ENCODE measurements at regions not wholly inside any gene's neighbourhood (a gene's known extent, or its start where the extent isn't known, plus 50 kb on each side); places are given as distances from the start of the nearest gene placed in this dataset.

- Mint-ChIP-seq H3K9me3 (no peaks in the 10 kb centered on the region), H3K36me3 (ENCODE audit: low read depth) (no peaks in the 10 kb centered on the region), H3K4me3 (peak overlapping the region; percentile 55), H3K27me3 (no peaks in the 10 kb centered on the region), H3K27ac (peak overlapping the region; percentile 25), H3K4me1 (ENCODE audit: low read depth) (peaks cover 86% of the 10 kb centered on the region)
- peaks cover 0 to 4% of the 10 kb centered on the region in 2 experiments for H3K27me3 ChIP-seq (ENCODE audit: control insufficient read depth in 1 of 2, insufficient read depth in 2 of 2, low read length in 2 of 2)
- ChIA-PET POLR2A (no interaction called here), CTCF (no interaction called here)
- DNase-seq = peak in 3 of 14 experiments; percentile 19 to 38 (median 29)
- H3K4me1 ChIP-seq (ENCODE audit: insufficient read depth, low read length) = peaks cover 44% of the 10 kb centered on the region
- H3K9me3 ChIP-seq (ENCODE audit: control insufficient read depth in 1 of 2, insufficient read depth in 1 of 2, low read length in 2 of 2) = peaks cover 0 to 7% of the 10 kb centered on the region in 2 experiments
- no peaks in the 10 kb centered on the region for H3K36me3 ChIP-seq (ENCODE audit: insufficient read depth, low read length)
- no peak for ATAC-seq (ENCODE audit: poor library complexity)
- no peak for TF ChIP-seq CTCF (IDR thresholded peaks at IDR 0.05)
- peak overlapping the region; percentile 12 for H3K4me3 ChIP-seq (ENCODE audit: low read length)
- no peak overlapping the region for H3K27ac ChIP-seq (ENCODE audit: low read depth in 1 of 2, low read length in 2 of 2)
- intact Hi-C loops (cut with DNase I, micrococcal nuclease) = loop anchor here in 1 of 2 experiments (1.0 to 5.0 kb wide), 2 partner anchors 40 to 74 kb away; no protein-coding TSS in a partner anchor
Measured at GRCh38 chr2:2686222-2686621, 355.1 kb upstream of the MYT1L start.

- H3K36me3 ChIP-seq (ENCODE audit: insufficient read depth, low read length) = no peaks in the 10 kb centered on the region
- ATAC-seq (ENCODE audit: poor library complexity) (no peak), DNase-seq (no peak)
- POLR2A ChIA-PET = no interaction called here
- H3K9me3 ChIP-seq (ENCODE audit: control insufficient read depth in 1 of 2, insufficient read depth in 1 of 2, low read length in 2 of 2) = peaks cover 0 to 4% of the 10 kb centered on the region in 2 experiments
- H3K27ac Mint-ChIP-seq = no peak overlapping the region
- H3K9me3 Mint-ChIP-seq = no peaks in the 10 kb centered on the region
- no peak overlapping the region for H3K4me3 ChIP-seq (ENCODE audit: low read length)
- peaks cover 63% of the 10 kb centered on the region for H3K4me1 Mint-ChIP-seq (ENCODE audit: low read depth)
- H3K27me3 ChIP-seq (ENCODE audit: control insufficient read depth in 1 of 2, insufficient read depth in 2 of 2, low read length in 2 of 2) = peaks cover 0 to 4% of the 10 kb centered on the region in 2 experiments
- H3K36me3 Mint-ChIP-seq (ENCODE audit: low read depth) = no peaks in the 10 kb centered on the region
- peaks cover 30% of the 10 kb centered on the region for H3K4me1 ChIP-seq (ENCODE audit: insufficient read depth, low read length)
- TF ChIP-seq CTCF (IDR thresholded peaks at IDR 0.05) = no peak
- intact Hi-C loops (cut with DNase I, micrococcal nuclease) = no loop called here
- H3K27ac ChIP-seq (ENCODE audit: low read depth in 1 of 2, low read length in 2 of 2) = no peak overlapping the region
- CTCF ChIA-PET = no interaction called here
- no peak overlapping the region for H3K4me3 Mint-ChIP-seq
- no peaks in the 10 kb centered on the region for H3K27me3 Mint-ChIP-seq
Measured at GRCh38 chr2:2683606-2684224, 352.6 kb upstream of the MYT1L start.

- Mint-ChIP-seq H3K4me3 (peak overlapping the region; percentile 5), H3K27ac (no peak overlapping the region), H3K36me3 (ENCODE audit: low read depth) (no peaks in the 10 kb centered on the region), H3K9me3 (no peaks in the 10 kb centered on the region), H3K4me1 (ENCODE audit: low read depth) (peaks cover 55% of the 10 kb centered on the region), H3K27me3 (no peaks in the 10 kb centered on the region)
- ATAC-seq (ENCODE audit: poor library complexity) (no peak), DNase-seq (no peak)
- POLR2A ChIA-PET = no interaction called here
- peaks cover 24% of the 10 kb centered on the region for H3K4me1 ChIP-seq (ENCODE audit: insufficient read depth, low read length)
- CTCF ChIA-PET = no interaction called here
- H3K36me3 ChIP-seq (ENCODE audit: insufficient read depth, low read length) = no peaks in the 10 kb centered on the region
- intact Hi-C loops (cut with DNase I, micrococcal nuclease) = no loop called here
- no peak overlapping the region for H3K27ac ChIP-seq (ENCODE audit: low read depth in 1 of 2, low read length in 2 of 2)
- no peak for TF ChIP-seq CTCF (IDR thresholded peaks at IDR 0.05)
- peaks cover 0 to 4% of the 10 kb centered on the region in 2 experiments for H3K27me3 ChIP-seq (ENCODE audit: control insufficient read depth in 1 of 2, insufficient read depth in 2 of 2, low read length in 2 of 2)
- H3K9me3 ChIP-seq (ENCODE audit: control insufficient read depth in 1 of 2, insufficient read depth in 1 of 2, low read length in 2 of 2) = peaks cover 0 to 4% of the 10 kb centered on the region in 2 experiments
- no peak overlapping the region for H3K4me3 ChIP-seq (ENCODE audit: low read length)
Measured at GRCh38 chr2:2682700-2683342, 351.7 kb upstream of the MYT1L start.

Measured in CD4-positive, alpha-beta T cell (primary cell).